ENCODE measurements at regions not wholly inside any gene's neighbourhood (a gene's known extent, or its start where the extent isn't known, plus 50 kb on each side); places are given as distances from the start of the nearest gene placed in this dataset.

DNA sequence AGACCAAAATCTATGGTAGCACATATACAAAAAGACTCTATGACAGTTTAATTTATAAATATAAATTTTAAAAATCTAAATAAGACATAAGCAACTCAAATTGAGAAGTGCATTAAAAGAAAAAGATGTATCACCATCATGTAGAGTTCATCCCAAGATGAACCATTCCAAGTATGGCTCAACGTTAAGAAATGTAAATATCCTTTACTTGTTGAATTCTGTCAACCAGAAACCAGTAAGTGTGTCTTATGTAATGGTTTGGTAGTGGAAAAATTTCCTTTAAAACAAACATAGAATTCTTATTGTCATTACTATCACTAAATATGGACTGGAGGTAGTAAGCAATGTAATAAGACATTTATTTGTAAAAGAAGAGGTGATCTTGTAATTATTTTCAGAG is 87.3 kb downstream of the YIPF5 start:
- no peaks in the 10 kb centered on the region for H3F3A ChIP-seq (replicated peaks; ENCODE audit: insufficient read depth)
- no peak overlapping the region for H3K27ac ChIP-seq (ENCODE audit: low read depth in 2 of 2, low read length in 1 of 2)
- H3K9me3 ChIP-seq, result 0 out of 2 replicates have a peak, but pooled peaks cover 3% of the 10 kb centered on the region
- DNase-seq, result no peak
- H3K4me1 ChIP-seq (ENCODE audit: control insufficient read depth in 1 of 2, insufficient read depth in 2 of 2, low read depth in 1 of 2, low read length in 1 of 2), result no peaks in the 10 kb centered on the region
- no peak overlapping the region for H3K4me3 ChIP-seq (ENCODE audit: low read depth in 2 of 2, low read length in 1 of 2)
- WGBS (ENCODE audit: low lambda C conversion rate), result 77% methylated on average over 1 of the region's 1 CpG
- no peak overlapping the region for H3K9ac ChIP-seq
- H3K36me3 ChIP-seq (replicated peaks in 1 of 2; ENCODE audit: control insufficient read depth in 1 of 2, insufficient read depth in 2 of 2, low read length in 1 of 2), result no peaks in the 10 kb centered on the region
- H3K79me2 ChIP-seq (ENCODE audit: insufficient read depth), result no peaks in the 10 kb centered on the region
- no peak overlapping the region for H2AFZ ChIP-seq (ENCODE audit: low read depth)
- CTCF ChIA-PET, result no interaction called here
- POLR2A ChIA-PET, result no interaction called here
- no peaks in the 10 kb centered on the region for H4K20me1 ChIP-seq (ENCODE audit: insufficient read depth)
- TF ChIP-seq, protein P1, sequence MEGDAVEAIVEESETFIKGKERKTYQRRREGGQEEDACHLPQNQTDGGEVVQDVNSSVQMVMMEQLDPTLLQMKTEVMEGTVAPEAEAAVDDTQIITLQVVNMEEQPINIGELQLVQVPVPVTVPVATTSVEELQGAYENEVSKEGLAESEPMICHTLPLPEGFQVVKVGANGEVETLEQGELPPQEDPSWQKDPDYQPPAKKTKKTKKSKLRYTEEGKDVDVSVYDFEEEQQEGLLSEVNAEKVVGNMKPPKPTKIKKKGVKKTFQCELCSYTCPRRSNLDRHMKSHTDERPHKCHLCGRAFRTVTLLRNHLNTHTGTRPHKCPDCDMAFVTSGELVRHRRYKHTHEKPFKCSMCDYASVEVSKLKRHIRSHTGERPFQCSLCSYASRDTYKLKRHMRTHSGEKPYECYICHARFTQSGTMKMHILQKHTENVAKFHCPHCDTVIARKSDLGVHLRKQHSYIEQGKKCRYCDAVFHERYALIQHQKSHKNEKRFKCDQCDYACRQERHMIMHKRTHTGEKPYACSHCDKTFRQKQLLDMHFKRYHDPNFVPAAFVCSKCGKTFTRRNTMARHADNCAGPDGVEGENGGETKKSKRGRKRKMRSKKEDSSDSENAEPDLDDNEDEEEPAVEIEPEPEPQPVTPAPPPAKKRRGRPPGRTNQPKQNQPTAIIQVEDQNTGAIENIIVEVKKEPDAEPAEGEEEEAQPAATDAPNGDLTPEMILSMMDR (IDR thresholded peaks at IDR 0.05), result no peak
- TF ChIP-seq RFX5 (IDR thresholded peaks at IDR 0.05; ENCODE audit: low read length) (no peak), NRF1 (IDR thresholded peaks at IDR 0.05; ENCODE audit: low read depth, low read length) (no peak), TCF12 (IDR thresholded peaks at IDR 0.05) (no peak), EP300 (IDR thresholded peaks at IDR 0.05; ENCODE audit: borderline replicate concordance in 1 of 2, low read depth in 1 of 2, low read length in 1 of 2) (no peak), ELF1 (IDR thresholded peaks at IDR 0.05) (no peak), RCOR1 (IDR thresholded peaks at IDR 0.05; ENCODE audit: low read length) (no peak), SMC3 (IDR thresholded peaks at IDR 0.05; ENCODE audit: low read depth, low read length) (no peak), FOSL2 (IDR thresholded peaks at IDR 0.05; ENCODE audit: borderline replicate concordance, low read depth) (no peak), JUND (IDR thresholded peaks at IDR 0.05) (no peak), CHD2 (IDR thresholded peaks at IDR 0.05; ENCODE audit: low read length, partially characterized antibody) (no peak)
- TF ChIP-seq, protein P2, sequence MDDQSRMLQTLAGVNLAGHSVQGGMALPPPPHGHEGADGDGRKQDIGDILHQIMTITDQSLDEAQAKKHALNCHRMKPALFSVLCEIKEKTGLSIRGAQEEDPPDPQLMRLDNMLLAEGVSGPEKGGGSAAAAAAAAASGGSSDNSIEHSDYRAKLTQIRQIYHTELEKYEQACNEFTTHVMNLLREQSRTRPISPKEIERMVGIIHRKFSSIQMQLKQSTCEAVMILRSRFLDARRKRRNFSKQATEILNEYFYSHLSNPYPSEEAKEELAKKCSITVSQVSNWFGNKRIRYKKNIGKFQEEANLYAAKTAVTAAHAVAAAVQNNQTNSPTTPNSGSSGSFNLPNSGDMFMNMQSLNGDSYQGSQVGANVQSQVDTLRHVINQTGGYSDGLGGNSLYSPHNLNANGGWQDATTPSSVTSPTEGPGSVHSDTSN (IDR thresholded peaks at IDR 0.05), result no peak
- TF ChIP-seq, protein P3, sequence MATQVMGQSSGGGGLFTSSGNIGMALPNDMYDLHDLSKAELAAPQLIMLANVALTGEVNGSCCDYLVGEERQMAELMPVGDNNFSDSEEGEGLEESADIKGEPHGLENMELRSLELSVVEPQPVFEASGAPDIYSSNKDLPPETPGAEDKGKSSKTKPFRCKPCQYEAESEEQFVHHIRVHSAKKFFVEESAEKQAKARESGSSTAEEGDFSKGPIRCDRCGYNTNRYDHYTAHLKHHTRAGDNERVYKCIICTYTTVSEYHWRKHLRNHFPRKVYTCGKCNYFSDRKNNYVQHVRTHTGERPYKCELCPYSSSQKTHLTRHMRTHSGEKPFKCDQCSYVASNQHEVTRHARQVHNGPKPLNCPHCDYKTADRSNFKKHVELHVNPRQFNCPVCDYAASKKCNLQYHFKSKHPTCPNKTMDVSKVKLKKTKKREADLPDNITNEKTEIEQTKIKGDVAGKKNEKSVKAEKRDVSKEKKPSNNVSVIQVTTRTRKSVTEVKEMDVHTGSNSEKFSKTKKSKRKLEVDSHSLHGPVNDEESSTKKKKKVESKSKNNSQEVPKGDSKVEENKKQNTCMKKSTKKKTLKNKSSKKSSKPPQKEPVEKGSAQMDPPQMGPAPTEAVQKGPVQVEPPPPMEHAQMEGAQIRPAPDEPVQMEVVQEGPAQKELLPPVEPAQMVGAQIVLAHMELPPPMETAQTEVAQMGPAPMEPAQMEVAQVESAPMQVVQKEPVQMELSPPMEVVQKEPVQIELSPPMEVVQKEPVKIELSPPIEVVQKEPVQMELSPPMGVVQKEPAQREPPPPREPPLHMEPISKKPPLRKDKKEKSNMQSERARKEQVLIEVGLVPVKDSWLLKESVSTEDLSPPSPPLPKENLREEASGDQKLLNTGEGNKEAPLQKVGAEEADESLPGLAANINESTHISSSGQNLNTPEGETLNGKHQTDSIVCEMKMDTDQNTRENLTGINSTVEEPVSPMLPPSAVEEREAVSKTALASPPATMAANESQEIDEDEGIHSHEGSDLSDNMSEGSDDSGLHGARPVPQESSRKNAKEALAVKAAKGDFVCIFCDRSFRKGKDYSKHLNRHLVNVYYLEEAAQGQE (IDR thresholded peaks at IDR 0.05; ENCODE audit: low read depth, low read length), result no peak
- TF ChIP-seq, protein P4, sequence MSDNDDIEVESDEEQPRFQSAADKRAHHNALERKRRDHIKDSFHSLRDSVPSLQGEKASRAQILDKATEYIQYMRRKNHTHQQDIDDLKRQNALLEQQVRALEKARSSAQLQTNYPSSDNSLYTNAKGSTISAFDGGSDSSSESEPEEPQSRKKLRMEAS (IDR thresholded peaks at IDR 0.05; ENCODE audit: low read depth), result no peak
- TF ChIP-seq, protein P5, sequence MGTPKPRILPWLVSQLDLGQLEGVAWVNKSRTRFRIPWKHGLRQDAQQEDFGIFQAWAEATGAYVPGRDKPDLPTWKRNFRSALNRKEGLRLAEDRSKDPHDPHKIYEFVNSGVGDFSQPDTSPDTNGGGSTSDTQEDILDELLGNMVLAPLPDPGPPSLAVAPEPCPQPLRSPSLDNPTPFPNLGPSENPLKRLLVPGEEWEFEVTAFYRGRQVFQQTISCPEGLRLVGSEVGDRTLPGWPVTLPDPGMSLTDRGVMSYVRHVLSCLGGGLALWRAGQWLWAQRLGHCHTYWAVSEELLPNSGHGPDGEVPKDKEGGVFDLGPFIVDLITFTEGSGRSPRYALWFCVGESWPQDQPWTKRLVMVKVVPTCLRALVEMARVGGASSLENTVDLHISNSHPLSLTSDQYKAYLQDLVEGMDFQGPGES (IDR thresholded peaks at IDR 0.05; ENCODE audit: low read depth, low read length), result no peak
- no peak overlapping the region for H3K4me2 ChIP-seq
- no peaks in the 10 kb centered on the region for H3K9me2 ChIP-seq
- no peaks in the 10 kb centered on the region for H3K27me3 ChIP-seq (ENCODE audit: insufficient read depth)
